HG03571 (cell line): ENCODE measurements at regions not wholly inside any gene's neighbourhood (a gene's known extent, or its start where the extent isn't known, plus 50 kb on each side); places are given as distances from the start of the nearest gene placed in this dataset.

ENCODE experiments used
- ATAC-seq: cut with Tn5 transposase; IDR thresholded peaks from one replicate; pipeline ENCODE4 v1.9.1; 2021; ENCODE audit not compliant: unreplicated experiment

DNA sequence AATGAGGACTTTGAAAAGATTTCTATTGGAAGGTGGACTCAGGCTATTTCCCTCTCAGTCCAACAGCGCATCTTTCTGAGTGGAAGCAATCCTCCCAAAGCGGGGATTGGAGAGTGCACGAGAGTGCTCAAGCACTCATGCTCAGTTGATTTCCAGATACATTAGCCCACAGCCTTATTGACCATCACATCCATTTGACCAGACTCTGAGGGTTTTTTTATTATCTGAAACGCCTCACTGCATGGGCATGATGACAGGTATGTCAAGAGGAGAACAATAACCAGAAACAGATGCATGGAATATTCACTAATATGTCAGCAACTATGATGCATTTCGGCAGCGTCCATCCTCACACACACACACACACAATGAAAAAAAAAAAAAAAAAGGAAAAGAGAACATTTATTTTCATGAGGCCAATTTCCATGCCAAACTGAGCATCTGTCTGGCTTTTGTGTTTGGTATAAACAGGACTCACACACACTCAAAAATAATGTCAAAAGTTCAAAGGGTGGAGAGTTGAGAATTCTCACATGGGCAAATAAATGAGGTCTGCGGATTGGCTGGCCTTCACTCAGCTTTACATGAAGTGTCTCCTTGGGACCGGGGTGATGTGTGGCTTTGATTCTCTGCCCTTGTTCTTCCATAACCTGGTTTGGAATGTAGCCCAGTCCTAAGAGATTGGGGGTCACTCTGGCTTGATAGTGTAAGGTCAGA, 371.6 kb downstream of the MCTP2 start:
- no peak for ATAC-seq

DNA sequence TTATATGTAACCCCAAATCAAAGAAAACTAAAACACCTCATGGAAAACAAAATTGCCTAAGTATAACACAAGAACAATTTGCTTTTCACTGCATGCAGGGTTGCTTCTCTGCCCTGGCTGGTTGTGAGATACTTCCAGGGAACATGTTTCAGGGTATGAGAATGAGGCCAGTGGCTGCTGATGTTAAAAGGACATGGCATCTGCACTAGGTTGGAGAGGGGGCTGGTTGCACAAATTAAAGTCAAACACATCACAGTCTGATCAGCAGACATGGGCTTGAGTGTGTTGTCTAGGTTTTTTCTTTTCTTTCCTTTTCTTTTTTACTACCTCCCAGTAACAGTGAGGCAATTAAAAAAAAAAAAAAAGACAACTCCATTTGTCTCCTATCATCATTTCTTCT, 374.9 kb downstream of the MCTP2 start:
- no peak for ATAC-seq

DNA sequence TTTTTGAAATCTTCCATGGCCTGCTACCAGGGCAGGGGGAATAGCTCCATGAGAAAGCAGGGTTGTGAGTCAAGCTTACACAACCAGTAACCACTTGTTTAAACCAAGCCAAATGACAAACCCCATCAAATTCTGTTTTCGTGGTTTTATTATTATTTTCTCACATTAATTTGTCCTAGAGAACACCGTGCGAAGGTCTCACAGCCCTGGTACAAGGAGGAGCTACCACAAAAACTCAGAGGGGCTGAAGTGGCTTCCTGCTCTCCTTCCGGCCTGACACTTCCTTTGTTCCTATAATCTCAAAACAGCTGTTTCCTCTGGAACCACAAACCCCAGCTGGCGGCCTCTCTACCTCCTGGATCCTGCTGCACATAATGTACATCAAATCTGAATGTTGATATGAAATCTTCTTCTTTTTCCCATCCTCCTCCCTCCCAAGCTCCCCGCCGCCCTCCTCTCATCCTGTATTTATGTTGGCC, 375.9 kb downstream of the MCTP2 start:
- ATAC-seq, result no peak

DNA sequence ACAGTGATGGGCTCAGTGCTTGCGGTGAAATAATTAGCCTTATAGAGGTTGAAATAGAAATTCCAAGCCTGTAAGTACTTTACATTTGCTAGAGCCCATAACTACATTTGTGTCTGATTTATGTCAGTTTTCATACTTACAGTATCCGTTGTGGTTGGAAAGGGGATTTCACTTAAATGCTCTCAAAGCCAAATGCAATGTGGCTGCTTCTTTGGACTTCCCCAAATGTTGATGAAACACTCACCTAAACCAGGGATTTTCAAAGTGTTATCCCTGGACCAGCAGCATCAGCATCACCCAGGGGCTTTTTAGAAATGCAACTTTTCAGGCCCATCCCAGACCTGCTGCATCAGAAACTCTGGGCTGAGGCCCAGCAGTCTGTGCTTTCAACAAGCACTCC, 378.7 kb downstream of the MCTP2 start:
- ATAC-seq, result peak; percentile 74

DNA sequence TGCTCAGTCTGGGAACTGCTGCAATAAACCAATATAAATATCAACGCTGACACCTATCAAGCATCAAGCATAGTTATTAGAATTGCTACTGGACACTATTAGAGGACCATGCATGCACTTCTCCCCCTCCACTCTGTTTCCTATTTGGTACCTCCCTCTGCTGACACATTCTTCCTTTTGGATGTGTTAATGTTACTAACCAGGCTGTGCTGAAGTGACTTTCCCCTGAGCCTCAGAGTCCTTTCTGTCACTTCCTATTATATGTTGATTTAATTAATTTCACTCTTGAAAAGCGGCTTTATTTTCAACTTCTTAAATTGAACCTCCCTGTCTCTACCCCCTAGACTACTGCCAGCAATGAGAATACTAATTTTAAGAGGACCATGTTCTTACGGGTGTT, 379.1 kb downstream of the MCTP2 start:
- no peak for ATAC-seq

DNA sequence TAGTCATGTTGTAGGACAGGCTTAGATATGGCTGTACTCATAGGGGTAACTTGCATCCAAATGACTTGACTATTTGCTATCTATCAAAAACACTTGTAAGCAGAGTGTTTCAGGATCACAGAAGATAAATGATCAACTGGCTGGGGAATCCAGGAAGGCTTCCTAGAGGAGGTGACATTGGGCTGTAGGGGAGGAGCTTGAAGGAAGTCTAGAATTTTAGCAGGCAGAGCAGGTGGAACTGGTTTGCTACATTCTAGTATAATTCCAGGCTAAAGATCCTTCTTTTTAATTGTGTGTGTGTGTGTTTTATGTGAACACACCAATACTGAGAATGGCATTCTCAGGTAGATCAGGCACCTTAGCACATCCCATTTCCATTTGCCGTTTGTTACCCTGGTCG, 380.3 kb downstream of the MCTP2 start:
- ATAC-seq, result no peak

DNA sequence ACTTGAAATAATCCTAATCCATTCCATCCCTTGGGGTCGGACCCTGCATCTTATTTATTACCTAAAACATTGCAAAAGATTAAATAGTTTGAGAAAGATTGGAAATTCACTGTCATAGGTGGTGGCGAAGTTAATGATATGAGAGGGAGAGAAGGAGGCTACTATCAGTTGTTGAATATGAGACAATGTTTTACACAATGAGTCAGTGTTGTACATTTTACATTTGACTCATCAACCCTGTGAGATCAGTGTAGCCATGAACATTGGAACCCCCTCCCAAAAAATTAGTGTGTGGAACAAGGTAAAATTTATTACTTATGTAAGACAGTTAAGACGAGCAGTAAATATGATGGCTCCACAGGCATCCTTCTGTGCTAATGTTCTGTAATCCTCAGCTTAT, 384.3 kb downstream of the MCTP2 start:
- ATAC-seq, result no peak

DNA sequence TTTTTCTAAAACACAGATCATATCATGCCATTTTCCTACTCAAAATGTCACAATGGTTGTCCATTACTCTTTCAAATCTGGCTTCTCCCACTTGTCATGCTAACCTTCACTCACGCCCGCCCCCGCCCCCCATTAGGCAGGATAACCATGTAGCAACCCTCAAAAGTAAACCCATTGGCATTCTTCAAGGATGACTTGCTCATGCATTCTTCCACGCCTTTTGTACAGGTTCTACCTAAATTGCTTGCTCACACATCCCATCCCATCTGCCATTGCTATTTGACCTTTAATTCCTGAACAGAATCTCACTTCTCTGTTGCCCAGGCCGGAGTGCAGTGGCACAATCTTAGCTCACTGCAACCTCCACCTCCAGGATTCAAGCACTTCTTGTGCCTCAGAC, 389.3 kb downstream of the MCTP2 start:
- ATAC-seq, result no peak

DNA sequence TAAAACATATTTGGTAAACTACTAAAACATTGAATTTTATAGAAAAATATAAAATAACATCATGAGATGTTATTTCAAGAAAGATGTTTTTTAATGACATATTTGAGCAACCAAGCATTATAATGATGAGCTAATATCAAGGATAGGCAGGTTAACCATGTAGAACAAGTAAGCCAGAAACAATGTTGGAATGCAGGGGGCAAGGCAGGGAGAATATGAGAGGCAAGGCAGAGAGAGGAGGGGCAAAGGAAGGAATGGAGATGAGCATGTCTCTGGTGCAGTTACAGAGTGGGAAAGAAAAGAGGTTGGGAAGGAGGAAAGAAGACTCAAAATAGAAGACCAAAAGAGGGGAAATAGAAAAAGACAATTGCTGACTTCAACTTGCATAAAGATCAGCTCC, 390.4 kb downstream of the MCTP2 start:
- no peak for ATAC-seq

DNA sequence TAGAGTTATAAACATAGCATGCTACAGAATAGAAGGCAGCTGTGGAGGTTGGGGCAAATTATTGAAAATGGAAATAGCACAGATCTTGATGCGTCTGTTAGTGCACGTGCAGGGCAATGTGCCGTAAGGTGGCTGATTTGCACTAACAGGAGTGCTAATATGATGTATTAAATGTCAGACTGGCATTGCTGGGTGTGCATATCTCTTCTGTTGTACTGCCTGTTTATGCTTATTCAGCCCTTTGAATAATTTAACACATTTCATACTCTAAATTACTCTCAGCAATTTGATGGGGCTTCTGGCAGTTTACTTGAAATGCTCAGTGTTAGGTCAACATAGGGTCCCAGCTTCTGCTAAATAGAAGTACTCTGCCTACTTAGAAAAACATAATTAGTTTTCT, 395.6 kb downstream of the MCTP2 start:
- ATAC-seq, result no peak

DNA sequence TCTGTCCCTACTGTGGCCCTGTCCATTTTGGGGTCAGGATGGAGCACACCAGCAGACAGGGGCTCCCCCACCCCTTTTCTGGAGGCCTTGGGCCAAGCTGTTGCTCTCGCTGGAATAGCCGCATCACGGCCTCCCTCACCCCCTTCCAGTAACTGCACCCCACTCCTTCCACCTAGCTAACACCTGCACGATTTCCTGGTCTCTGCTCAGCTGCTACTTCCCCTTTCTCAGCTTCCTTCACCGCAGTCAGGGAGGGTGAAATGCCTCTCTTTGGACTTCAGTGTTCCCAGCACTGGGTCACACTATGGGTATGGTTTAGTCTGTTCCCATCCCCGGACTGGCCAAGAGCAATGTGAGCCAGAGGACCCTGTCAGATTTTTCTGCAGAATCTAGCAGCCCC, 400.2 kb downstream of the MCTP2 start:
- no peak for ATAC-seq

DNA sequence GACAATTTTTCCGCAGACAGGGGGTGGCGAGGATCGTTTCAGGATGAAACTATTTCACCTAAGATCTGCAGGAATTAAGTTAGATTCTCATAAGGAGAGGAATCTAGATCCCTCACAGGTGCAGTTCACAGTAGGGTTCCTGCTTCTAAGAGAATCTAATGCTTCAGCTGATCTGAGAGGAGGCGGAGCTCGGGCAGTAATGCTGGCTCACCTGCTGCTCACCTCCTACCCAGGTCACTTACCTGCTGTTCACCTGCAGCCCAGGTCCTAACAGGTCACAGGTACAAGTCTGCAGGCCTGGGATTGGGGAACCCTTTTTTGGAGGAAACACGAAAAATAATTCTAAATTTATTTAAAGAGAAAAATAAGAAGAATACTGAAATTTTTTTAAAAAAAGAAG, 406.8 kb downstream of the MCTP2 start:
- ATAC-seq, result no peak

DNA sequence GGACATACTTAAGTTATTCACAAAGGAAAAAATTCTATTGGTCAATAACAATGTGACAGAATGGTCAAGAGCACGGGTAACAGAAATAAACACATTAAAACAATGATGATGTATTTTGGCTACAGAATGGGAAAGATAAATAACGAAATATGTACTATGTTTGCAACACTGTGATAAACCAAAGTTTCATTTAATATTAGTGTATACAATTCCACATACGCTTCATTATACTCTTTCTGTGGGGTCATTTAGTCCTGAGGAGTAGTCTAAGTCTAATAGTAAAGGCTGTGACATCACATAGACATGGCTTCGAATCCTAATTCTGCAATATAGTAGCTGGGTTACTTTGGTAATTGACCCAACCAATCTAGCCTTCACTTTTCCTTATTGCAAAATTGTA, 408.3 kb downstream of the MCTP2 start:
- ATAC-seq, result no peak

DNA sequence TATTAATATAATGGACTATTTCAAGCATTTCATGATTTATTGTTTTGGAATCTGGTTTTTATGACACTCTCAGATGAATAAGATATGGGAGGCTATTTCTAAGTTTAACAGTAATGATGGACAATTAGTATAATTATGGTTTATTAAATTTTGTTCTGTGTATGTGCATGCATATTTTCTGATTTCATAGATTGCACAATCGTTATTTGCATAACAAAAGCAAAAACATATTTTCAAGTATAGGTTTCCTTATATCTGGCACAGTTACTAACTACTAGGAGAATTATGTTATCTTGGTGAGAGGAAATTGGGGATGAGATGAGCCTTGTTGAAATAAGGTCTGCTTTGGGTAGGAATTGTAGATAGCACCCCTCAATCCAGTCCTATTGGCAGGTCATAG, 413.1 kb downstream of the MCTP2 start:
- no peak for ATAC-seq

DNA sequence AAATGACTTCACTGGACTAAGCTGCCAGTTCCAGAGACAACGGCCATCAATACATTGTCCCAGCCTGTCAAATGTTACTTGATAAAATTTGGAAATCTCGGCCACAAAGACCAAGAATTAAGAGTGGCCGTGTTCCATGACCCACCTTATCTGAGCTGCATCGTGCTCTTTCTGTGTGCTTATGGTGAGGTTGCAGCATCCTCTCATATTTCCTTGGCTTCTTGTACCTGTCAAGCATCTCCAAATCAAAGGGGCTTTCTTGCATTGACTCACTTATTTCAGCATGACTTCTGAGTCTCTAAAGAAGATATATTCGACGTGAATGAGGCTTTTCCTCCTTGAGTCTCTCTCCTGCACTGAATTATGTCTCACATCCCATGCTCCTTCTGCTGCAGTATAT, 421.7 kb downstream of the MCTP2 start:
- ATAC-seq, result no peak

DNA sequence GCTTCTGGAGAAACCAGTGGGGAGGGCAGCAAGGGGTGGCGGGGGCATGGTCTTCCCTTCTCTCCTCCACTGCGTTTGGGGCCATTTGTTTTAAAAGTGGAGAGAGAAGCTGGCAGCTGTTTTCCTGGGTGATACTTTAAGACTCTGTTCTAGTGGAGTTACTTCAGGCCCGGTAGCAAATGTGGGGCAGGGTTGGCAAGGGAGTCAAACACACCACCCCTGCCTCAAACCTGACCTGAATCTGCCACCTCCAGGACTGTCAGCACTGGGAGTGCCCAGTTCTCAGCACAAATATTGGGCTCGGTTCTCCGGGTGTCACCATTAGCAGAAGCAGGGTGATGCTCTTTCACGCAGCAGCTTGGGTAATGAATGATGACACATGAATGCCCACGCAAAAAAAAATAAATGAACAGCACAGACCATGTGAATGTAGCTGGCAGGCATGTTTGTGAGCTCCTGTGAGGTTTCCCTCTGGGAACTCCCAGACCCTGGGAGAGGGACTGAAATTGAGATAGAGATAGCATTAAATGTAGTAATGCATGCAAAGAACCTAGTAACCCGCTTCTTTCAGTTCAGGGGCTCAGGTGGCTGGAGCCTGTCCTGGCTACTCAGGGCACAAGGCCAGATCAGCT, 424.0 kb downstream of the MCTP2 start:
- no peak for ATAC-seq

DNA sequence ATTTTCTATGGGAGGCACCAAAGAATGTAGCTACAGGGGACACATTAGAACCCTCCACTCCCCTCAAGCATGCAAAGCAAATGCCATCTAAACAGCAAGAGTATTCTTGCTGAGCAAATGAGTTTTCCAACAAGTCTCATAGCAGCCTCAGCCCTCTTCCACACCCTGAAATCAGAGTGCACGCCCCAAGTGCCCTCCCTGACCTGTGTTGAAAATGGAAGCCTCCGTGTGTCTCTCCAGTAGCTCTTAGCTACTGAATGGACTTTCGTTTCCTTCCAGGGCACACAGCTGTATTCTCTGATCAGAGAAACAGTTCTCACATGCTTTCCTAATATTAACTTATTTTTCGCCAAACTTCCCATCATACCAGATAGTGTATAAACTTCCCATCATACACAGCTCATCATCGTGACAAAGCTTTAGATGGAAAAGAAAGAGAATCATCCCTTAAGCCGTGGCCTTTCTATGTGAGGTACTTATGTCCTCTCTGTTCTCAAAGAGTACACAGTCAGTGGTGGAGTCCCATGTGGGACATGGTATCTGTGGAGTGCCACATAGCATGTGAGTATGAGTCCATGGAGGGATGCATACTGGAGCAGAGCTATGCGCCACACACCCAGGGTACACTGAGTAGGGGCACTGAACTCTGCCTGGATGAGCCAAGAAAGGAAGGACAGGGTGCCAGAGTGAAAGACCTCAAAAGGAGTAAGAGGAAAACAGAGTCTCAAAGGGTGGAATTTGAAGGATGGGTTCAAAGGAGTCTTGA, 434.5 kb downstream of the MCTP2 start:
- ATAC-seq, result no peak

DNA sequence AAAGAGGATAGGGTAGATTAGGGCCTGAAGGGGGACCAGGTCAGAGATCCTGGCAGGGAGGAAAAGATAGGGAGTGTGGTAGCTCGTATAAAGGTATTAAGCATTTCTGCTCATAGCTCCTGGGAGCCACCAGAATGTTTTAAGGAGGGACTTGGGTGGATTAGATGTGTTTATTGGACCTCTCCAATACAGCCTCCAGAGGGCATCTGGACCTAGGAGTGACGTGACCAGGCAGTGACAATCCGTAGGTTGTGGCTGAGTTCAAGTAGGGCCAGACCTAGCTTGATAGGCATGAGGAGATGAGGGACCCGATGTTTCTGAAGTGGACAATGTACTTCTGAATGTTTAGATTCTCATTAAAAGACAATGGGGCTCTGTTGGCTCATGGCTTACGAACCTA, 435.2 kb downstream of the MCTP2 start:
- ATAC-seq, result no peak

DNA sequence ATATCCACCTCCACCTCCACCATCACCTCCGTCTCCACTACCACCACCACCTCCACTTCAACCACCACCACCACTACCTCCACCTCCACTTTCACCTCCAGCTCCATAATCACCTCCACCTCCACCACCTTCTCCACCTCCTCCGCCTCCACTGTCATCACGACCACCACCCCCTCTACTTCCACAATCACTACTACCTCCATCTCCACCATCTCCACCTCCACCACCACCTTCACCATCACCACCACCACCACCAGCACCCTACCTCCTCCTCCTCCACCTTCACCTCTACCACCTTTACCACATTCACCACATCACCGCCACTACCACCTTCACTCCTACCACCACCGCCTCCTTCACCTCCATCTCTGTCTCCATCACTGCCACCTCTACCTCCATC, 435.7 kb downstream of the MCTP2 start:
- no peak for ATAC-seq

DNA sequence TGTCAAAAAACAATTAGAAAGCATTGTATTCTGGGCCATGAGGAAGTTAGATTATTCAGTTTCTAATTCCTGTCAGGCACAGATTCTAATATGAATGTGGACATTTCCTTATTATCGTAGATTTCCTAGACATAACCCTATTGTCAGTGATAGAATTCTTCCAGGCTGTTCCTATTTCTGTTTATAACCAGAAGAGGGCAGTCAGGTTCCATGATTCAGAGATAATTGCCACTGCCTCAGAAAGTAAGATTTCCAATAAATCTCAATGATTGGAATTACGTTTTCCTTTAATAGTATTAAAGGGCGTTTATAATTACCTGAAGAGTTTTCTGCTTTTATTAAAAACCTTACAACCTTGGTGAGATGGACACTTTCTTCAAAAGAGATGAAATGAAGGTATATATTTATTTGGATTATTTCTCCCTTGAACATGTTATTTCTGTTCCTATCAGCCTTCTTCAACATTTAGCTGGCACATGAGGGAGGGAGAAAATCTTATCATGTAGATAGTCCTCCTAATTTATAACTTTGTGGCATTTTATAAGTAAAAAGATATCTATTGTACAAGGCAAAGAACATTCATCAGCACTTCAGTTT, 439.2 kb downstream of the MCTP2 start:
- ATAC-seq, result no peak

DNA sequence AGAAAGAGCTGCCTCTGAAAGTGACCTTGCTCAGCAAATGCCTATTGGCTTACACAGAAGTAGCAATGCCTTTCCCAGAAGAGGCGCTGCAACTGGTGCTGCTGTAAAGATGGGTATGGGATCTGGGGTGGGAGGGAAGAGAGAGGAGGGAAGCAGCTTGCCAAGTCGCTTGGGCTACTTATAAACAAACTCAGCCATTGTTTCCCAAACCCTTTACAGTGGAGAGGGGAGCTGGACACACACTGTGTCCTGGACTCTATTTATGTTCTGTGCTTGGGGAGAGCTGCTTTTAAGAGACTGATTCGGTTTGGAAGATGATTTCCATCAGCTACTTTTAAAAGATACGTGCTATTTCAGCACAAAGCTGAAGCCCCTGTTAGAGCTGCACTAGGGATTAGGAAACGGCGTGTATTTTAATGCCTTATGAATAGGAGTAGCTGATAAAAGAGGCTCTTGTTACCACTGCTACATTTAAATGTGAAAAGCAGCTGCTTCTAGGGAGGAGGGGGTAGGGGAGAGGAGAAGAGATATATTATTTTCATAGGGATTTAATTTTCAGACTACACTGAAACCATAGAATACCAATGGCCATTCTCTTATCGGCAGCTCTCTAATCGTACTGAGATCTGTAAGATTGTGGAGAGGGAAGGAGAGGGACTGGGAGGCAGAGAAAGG, 440.6 kb downstream of the MCTP2 start:
- ATAC-seq, result no peak
